Peyer's patch (tissue), 4 donors: ENCODE measurements at regions not wholly inside any gene's neighbourhood (a gene's known extent, or its start where the extent isn't known, plus 50 kb on each side); places are given as distances from the start of the nearest gene placed in this dataset.

Experiments
- POLR2A ChIP-seq, 2 donors: fragments of 450-650 bp; IDR thresholded peaks; one replicate each; pipeline ENCODE4 v1.5.1; 2017; ENCODE audit warnings: antibody characterized with exemption in 2 of 2, mild to moderate bottlenecking in 2 of 2, moderate library complexity in 2 of 2
- TF ChIP-seq, protein P1 (sequence below), 6 experiments: fragments of 450-650 bp in 4 of 6; fragments of 200-600 bp in 2 of 6; sonication (generic) in 1 of 6; IDR thresholded peaks; one replicate each; pipeline ENCODE4 v1.5.1; 2017 to 2019; ENCODE audit warnings: antibody characterized with exemption in 6 of 6, mild to moderate bottlenecking in 3 of 6, moderate library complexity in 1 of 6

DNA sequence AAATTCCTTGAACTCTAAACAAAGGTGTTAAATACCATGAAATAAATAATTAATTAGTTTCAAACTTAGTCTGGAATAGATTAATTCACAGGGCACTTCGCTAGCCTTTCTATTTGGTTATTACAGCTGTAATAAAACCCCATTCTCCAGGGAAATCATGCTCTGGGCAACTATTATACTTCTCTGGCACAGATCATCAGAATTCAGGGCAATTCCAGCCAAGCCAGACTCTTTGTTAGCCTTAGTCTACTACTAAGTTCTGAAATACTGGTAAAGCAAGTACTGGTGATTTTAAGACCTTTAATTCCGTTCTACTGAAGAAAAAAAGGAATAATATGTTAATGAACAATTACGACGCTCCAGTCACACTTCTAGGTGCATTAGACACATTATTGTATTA lies 123.4 kb upstream of the PDE1A start:
- TF ChIP-seq, protein P1, sequence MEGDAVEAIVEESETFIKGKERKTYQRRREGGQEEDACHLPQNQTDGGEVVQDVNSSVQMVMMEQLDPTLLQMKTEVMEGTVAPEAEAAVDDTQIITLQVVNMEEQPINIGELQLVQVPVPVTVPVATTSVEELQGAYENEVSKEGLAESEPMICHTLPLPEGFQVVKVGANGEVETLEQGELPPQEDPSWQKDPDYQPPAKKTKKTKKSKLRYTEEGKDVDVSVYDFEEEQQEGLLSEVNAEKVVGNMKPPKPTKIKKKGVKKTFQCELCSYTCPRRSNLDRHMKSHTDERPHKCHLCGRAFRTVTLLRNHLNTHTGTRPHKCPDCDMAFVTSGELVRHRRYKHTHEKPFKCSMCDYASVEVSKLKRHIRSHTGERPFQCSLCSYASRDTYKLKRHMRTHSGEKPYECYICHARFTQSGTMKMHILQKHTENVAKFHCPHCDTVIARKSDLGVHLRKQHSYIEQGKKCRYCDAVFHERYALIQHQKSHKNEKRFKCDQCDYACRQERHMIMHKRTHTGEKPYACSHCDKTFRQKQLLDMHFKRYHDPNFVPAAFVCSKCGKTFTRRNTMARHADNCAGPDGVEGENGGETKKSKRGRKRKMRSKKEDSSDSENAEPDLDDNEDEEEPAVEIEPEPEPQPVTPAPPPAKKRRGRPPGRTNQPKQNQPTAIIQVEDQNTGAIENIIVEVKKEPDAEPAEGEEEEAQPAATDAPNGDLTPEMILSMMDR (IDR thresholded peaks at IDR 0.05): no peak
- no peak for TF ChIP-seq POLR2A (IDR thresholded peaks at IDR 0.05)
